GM19452 (cell line): ENCODE measurements at regions not wholly inside any gene's neighbourhood (a gene's known extent, or its start where the extent isn't known, plus 50 kb on each side); places are given as distances from the start of the nearest gene placed in this dataset.
A peak's percentile ranks its signal among the peaks of the same experiment; 100 is the strongest.

Experiments used
- ATAC-seq: cut with Tn5 transposase; IDR thresholded peaks from one replicate; pipeline ENCODE4 v1.9.1; 2021; ENCODE audit not compliant: unreplicated experiment

DNA sequence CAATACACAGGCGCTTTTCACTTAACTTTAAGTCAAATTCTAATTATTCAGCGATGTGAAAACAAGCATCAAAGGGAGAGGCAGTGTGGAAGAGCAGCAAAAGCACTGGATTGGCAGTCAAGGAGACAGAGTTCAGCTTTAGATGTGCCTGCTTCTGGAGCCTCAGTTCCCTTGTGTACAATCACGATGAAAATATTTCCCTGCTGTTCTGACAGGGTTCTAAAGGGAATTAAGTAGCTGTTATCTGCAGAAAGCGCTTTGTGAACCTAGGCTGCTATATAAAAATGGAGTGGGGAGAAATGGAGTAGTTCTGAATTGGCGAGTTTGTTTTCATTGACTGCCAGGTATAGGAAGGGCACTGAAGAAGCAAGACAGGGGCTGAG is 237.8 kb upstream of the SP8 start:
- ATAC-seq = no peak

DNA sequence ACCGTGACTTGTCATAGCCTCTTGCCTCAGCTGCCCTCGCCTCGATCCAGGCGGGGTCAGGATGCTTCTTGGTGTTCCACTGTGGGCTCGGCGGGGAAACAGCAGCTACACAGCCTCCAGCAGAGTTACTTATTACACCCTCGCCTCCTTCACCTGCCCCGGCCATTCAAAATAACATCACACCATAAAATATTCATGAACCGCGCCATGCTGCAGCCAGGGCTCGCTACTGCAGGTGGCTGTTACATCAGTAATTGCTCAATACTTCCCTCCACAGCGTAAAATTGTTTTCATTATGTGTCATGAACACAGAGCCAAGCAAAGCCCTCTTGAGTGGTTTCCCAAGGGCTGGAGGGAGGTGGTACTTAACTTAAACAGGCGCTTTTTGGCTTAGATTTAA is 241.5 kb upstream of the SP8 start:
- no peak for ATAC-seq

GRCh38 chr7:21028599-21028998 is 241.9 kb upstream of the SP8 start:
- no peak for ATAC-seq

GRCh38 chr7:21029006-21029405 is 242.3 kb upstream of the SP8 start:
- ATAC-seq = no peak

DNA sequence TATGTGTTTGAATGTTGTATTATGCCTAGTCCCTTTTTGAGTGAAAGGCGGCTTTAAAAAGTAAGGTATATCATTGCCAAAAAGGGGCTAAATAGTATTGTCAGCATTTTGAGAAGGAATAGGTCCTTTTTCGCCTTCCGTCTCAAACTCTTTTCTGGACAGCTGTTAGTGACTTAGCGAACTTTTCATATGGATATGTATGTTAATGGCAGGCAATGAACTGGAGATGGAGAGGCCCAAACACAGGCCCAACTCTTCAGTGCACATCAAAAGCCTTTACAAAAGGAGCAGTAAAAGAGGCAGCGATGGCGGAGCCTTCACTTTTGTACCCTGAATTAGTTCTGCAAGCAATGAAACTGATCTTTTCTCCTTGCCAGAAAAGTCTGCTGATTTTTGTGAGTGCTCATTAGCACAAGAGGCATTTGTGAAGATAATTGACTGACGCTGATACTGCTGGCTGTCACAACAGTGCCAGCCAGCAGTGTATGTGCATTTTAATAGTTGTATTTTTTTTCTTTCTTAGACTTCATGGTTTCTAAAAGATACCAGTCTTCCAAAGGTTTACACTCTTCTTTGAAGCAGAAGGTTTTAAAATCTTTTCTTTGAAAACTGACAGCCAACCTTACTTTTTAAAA is 243.7 kb upstream of the SP8 start:
- no peak for ATAC-seq

- ATAC-seq = no peak
These were observed 254.6 kb upstream of the SP8 start for GRCh38 chr7:21041252-21041651.

GRCh38 chr7:21041666-21042065 is 255.0 kb upstream of the SP8 start:
- ATAC-seq = no peak

DNA sequence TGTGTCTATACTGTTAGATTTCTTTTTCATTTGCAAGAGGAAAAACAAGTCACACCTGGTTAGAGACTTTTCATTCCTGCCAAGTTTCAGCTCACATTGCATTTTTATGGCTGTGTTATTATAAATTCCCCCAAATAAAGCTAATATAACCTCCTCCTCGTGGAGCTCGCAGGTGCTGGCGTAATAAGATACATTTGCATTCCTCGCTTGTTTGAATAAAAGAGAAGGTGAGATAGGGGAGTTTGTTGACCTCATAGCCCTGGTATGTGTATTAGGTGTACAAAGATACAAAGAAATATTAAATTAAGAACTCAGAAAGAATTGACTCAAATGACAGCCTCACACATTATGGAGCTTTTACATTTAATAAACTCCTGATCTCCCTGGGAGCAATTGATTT is 257.7 kb upstream of the SP8 start:
- ATAC-seq = no peak

GRCh38 chr7:21044913-21045568 is 258.4 kb upstream of the SP8 start:
- ATAC-seq = no peak

DNA sequence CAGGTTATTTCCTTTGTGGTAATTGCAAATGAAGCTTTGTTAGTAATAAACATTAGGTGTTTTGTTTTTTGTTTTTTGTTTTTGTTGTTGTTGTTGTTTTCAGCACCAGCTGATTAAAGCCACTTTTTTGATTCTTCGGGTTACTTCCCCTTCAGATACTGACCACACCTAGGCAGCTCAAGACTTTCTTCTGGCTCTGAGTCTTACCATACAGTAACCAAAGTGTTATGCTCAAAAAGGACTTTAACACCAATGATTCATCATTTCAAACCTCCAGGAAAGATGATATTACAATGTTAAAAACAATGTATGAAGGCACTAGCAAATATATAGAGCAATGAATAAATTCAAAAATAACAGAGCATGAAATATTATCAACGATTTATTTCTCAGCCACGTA is 265.2 kb upstream of the SP8 start:
- no peak for ATAC-seq

- ATAC-seq = no peak
These were observed 267.9 kb upstream of the SP8 start for GRCh38 chr7:21054427-21055112.

GRCh38 chr7:21059069-21059468 is 272.4 kb upstream of the SP8 start:
- no peak for ATAC-seq

- no peak for ATAC-seq
These were observed 276.4 kb upstream of the SP8 start for GRCh38 chr7:21063106-21063505.

DNA sequence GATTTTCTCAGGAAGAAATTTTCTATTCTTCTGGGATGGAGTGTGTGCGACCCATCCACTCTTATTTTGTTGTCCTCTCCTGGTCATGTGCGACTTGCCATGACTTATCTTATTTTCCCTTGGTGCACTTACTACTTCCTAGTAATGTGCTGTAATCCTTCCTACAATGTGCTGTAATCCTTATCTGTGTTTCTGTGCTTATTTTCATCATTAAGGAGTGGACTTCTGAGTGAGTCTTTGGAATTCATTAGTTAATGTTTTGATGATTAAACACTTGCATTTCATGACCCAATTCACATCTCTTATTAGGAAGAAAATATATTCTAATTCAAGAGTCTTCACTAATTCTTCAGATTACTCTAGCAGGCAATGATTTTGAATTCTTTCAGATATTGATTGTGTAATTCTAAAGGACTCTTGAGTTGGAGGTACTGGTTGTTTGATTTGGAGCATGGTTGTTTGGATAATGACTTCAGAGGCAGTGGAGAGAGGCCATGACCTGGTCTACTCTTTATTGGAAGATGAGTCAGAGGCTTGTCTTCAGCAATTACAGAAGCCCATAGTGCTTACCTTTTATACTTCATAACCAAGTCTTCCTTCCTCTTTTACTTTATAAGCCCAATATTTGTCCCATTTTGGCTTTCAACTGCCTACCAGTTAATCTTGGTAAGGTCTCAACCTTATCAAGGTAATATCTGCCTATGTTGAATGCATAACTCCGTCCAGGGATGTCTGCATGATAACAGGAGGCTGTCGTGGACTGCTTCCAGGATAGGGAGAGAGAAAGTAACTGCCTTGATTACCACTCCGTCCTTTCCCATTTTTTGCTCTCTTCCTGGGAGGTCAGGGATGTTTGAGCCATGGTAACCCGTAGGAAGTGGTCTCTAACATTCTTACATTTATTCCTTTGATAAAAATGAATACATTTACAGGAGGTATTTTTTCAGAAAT is 278.3 kb upstream of the SP8 start:
- no peak for ATAC-seq

GRCh38 chr7:21066221-21066620 is 279.5 kb upstream of the SP8 start:
- ATAC-seq = no peak

GRCh38 chr7:21067216-21067615 is 280.5 kb upstream of the SP8 start:
- no peak for ATAC-seq

GRCh38 chr7:21070571-21071090 is 283.9 kb upstream of the SP8 start:
- ATAC-seq = no peak

DNA sequence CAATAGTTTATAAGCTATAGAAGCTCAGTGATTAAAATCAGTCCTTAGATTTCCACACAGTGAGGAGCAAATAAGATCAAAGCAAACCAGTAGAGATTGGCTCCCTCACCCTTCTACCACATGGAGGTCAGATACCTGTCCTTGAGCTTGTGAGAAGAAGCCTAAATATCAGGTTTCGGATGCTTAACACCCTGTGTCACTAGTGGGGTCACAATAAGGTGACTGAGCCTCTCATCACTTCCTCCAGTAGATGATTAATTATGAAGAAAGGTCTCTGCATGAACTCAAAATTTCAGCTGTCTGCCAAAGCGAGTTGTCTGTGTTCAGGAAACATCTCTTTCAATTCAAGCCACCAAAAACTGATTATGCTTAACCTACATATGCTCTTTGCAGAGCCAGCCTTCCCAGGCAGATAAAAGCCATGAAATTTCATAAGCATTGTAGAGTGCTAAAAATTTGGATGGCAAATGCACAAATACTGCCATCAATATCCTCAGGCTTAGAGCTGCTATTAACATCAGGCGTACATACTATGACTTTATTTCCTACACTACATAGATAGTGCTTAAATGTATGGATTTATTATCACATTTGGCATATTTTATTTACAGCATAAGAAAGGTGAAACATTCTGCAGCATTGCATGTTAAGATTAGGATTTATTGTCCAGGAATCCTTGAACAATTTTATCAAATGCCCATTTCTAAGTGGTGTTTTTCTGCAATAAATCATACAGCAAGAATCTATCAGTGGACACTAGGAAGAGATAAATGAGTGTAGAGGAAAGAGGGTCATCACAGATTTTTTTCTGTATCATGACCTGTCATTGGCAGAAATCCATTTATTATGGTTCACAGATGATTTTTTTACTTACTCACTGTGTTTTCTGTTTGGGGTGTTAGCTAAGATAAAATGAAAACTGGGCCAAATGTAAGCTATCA is 285.1 kb upstream of the SP8 start:
- ATAC-seq = peak; percentile 91

GRCh38 chr7:21076054-21076453 is 289.4 kb upstream of the SP8 start:
- ATAC-seq = no peak

DNA sequence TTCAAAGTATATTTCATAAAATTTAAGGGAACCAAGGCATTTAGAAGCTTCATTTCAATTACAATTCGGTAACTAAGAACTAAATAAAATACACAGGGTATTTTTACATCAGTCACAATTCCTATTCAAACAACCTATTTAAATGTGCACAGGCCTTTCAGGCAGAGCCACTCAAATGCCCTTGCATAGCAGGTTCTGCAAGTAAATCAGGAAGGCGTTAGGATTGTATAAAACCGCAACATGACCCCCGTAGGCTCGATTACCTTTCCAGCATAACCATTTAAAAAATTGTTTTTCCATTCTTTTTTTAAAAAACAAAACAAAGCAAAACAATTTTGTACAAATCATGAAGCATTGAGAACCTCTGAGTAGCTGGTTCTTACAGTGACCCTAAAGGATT is 289.9 kb upstream of the SP8 start:
- ATAC-seq = no peak
